Endodermal cell (in vitro differentiated cells): ENCODE measurements at regions not wholly inside any gene's neighbourhood (a gene's known extent, or its start where the extent isn't known, plus 50 kb on each side); places are given as distances from the start of the nearest gene placed in this dataset.
"Not testable (repeated sequence)": the region's sequence is repeated elsewhere in the genome, so short reads cannot be mapped to it uniquely, and the experiment has no call there.

Experiments used
- DNase-seq: peaks from one replicate; pipeline ENCODE4 v3.0.0-alpha.2; 2017
- H3K27ac ChIP-seq: 2 replicates; pipeline ENCODE4 v1.5.1; 2013; ENCODE audit warnings: mild to moderate bottlenecking, low read depth, low read length, moderate library complexity
- H3K27me3 ChIP-seq: 2 replicates; pipeline ENCODE4 v1.6.1; 2013; ENCODE audit warnings: mild to moderate bottlenecking, low read length, moderate library complexity; ENCODE audit not compliant: insufficient read depth, control insufficient read depth, poor library complexity, severe bottlenecking
- H3K36me3 ChIP-seq: 2 replicates; pipeline ENCODE4 v1.7.0; 2013; ENCODE audit warnings: mild to moderate bottlenecking, low read length, moderate library complexity; ENCODE audit not compliant: control insufficient read depth, insufficient read depth
- H3K4me1 ChIP-seq: one replicate; pipeline ENCODE4 v1.7.0; 2013; ENCODE audit warnings: low read length; ENCODE audit not compliant: control insufficient read depth, insufficient read depth
- H3K4me3 ChIP-seq: 2 replicates; pipeline ENCODE4 v1.5.1; 2013; ENCODE audit warnings: mild to moderate bottlenecking, low read length, moderate library complexity
- H3K9ac ChIP-seq: 2 replicates; pipeline ENCODE4 v1.6.1; 2013; ENCODE audit warnings: mild to moderate bottlenecking, low read length, moderate library complexity; ENCODE audit not compliant: poor library complexity, severe bottlenecking; ENCODE audit errors: extremely low read depth
- H3K9me3 ChIP-seq: 2 replicates; pipeline ENCODE4 v1.6.1; 2013; ENCODE audit warnings: mild to moderate bottlenecking, low read length, moderate library complexity; ENCODE audit not compliant: control insufficient read depth
- H3K27ac Mint-ChIP-seq: 2 replicates; pipeline ENCODE4 v1.8.0; 2020; ENCODE audit warnings: mixed read lengths
- H3K27me3 Mint-ChIP-seq: 2 replicates; pipeline ENCODE4 v1.8.0; 2021; ENCODE audit warnings: mild to moderate bottlenecking, mixed read lengths; ENCODE audit not compliant: insufficient read depth
- H3K36me3 Mint-ChIP-seq: 2 replicates; pipeline ENCODE4 v1.8.0; 2020; ENCODE audit warnings: low read depth, mixed read lengths
- H3K4me1 Mint-ChIP-seq: 2 replicates; pipeline ENCODE4 v1.8.0; 2020; ENCODE audit warnings: mixed read lengths
- H3K4me3 Mint-ChIP-seq: 2 replicates; pipeline ENCODE4 v1.8.0; 2020; ENCODE audit warnings: mild to moderate bottlenecking, moderate library complexity, mixed read lengths
- H3K9me3 Mint-ChIP-seq: 2 replicates; pipeline ENCODE4 v1.8.0; 2020; ENCODE audit warnings: mild to moderate bottlenecking, mixed read lengths
- CTCF ChIP-seq: fragments of 200-600 bp; sonication (generic); conservative IDR thresholded peaks from 2 replicates; pipeline ENCODE4 v1.5.0; 2021; ENCODE audit warnings: antibody characterized with exemption, mild to moderate bottlenecking
- WGBS, 2 experiments: methylation state at CpG; one replicate each; pipeline versions ENCODE4 v1.1.5 to v1.1.7; 2013; ENCODE audit warnings: missing lambda C conversion rate in 2 of 2, mixed read lengths in 1 of 2; ENCODE audit not compliant: insufficient coverage in 1 of 2, insufficient read length in 1 of 2; 5-methylcytosine and 5-hydroxymethylcytosine counted together

GRCh38 chr15:38638126-38638525 lies 73.5 kb upstream of the RASGRP1 start:
- WGBS, 2 experiments, result 94 to 97% methylated on average over 2 of the region's 2 CpGs

GRCh38 chr15:38638811-38639210 lies 74.2 kb upstream of the RASGRP1 start:
- no peak for TF ChIP-seq CTCF
- Mint-ChIP-seq H3K4me1 (peaks cover 21% of the 10 kb centered on the region), H3K9me3 (peaks cover 7% of the 10 kb centered on the region), H3K36me3 (no peaks in the 10 kb centered on the region), H3K27ac (no peak overlapping the region), H3K4me3 (no peak overlapping the region), H3K27me3 (peaks cover 50% of the 10 kb centered on the region)
- Histone ChIP-seq H3K27me3 (peaks cover 22% of the 10 kb centered on the region), H3K9ac (no peak overlapping the region), H3K9me3 (peaks cover 2% of the 10 kb centered on the region), H3K27ac (no peak overlapping the region), H3K4me3 (no peak overlapping the region), H3K36me3 (no peaks in the 10 kb centered on the region), H3K4me1 (no peaks in the 10 kb centered on the region)
- 93 to 94% methylated on average over 4 of the region's 4 CpGs for WGBS, 2 experiments
- no peak for DNase-seq

More at GRCh38 chr15:38638126-38638525, 73.5 kb upstream of the RASGRP1 start:
- Mint-ChIP-seq H3K27ac (no peak overlapping the region), H3K4me1 (peaks cover 21% of the 10 kb centered on the region), H3K27me3 (peaks cover 53% of the 10 kb centered on the region), H3K4me3 (no peak overlapping the region), H3K36me3 (no peaks in the 10 kb centered on the region), H3K9me3 (peaks cover 3% of the 10 kb centered on the region)
- Histone ChIP-seq H3K36me3 (no peaks in the 10 kb centered on the region), H3K4me3 (no peak overlapping the region), H3K4me1 (no peaks in the 10 kb centered on the region), H3K9ac (no peak overlapping the region), H3K9me3 (no peaks in the 10 kb centered on the region), H3K27ac (no peak overlapping the region), H3K27me3 (peaks cover 23% of the 10 kb centered on the region)
- no peak for DNase-seq
- no peak for TF ChIP-seq CTCF

- Histone ChIP-seq H3K4me3 (no peak overlapping the region), H3K9me3 (peaks cover 10% of the 10 kb centered on the region), H3K9ac (no peak overlapping the region), H3K27ac (no peak overlapping the region), H3K27me3 (peaks cover 5% of the 10 kb centered on the region), H3K4me1 (peaks cover 2% of the 10 kb centered on the region), H3K36me3 (no peaks in the 10 kb centered on the region)
- peaks cover 20% of the 10 kb centered on the region for H3K9me3 Mint-ChIP-seq
- no peak overlapping the region for H3K27ac Mint-ChIP-seq
- DNase-seq, result no peak
- no peaks in the 10 kb centered on the region for H3K36me3 Mint-ChIP-seq
- H3K27me3 Mint-ChIP-seq, result peaks cover 29% of the 10 kb centered on the region
- no peak overlapping the region for H3K4me3 Mint-ChIP-seq
- 82 to 88% methylated on average over 1 to 3 of the region's 3 CpGs for WGBS, 2 experiments
- peaks cover 25% of the 10 kb centered on the region for H3K4me1 Mint-ChIP-seq
- no peak for TF ChIP-seq CTCF
Measured at GRCh38 chr15:38642689-38643270, 78.2 kb upstream of the RASGRP1 start.

GRCh38 chr15:38644353-38644752 lies 79.7 kb upstream of the RASGRP1 start:
- peaks cover 12% of the 10 kb centered on the region for H3K9me3 ChIP-seq
- H3K4me3 ChIP-seq, H3K36me3 ChIP-seq, H3K36me3 Mint-ChIP-seq, H3K9ac ChIP-seq, H3K27ac Mint-ChIP-seq, H3K27ac ChIP-seq, DNase-seq, H3K4me3 Mint-ChIP-seq, H3K4me1 ChIP-seq, H3K27me3 ChIP-seq: not testable (repeated sequence)
- H3K27me3 Mint-ChIP-seq, result peaks cover 13% of the 10 kb centered on the region
- H3K4me1 Mint-ChIP-seq, result peaks cover 25% of the 10 kb centered on the region
- peaks cover 22% of the 10 kb centered on the region for H3K9me3 Mint-ChIP-seq
- WGBS, 2 experiments, result 96 to 97% methylated on average over 3 of the region's 3 CpGs
